ENCODE measurements at regions not wholly inside any gene's neighbourhood (a gene's known extent, or its start where the extent isn't known, plus 50 kb on each side); places are given as distances from the start of the nearest gene placed in this dataset.

GRCh38 chr5:175579742-175580432 is 78.0 kb upstream of the HRH2 start:
- DNase-seq (ENCODE audit: low read depth in 2 of 2), result no peak

DNA sequence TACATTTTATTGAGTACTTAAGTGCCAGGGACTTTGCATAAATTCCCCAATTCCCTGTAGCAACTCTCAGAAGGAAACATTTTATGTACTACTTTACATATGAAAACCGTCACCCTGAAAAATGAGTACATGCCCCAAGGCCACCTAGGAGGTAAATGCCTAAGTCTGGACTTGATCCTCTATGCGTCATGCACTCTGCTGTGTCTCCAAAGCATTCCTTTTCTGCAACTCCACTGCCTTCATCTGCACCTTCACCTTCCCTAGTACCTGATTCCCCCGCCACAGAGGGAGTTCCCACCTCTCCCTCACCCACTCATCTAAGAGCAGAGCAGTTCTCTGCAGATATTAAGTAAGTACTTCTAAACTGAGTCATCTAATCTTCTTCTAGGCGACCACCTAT is 75.2 kb upstream of the HRH2 start:
- no peak for DNase-seq (ENCODE audit: low read depth in 2 of 2)

DNA sequence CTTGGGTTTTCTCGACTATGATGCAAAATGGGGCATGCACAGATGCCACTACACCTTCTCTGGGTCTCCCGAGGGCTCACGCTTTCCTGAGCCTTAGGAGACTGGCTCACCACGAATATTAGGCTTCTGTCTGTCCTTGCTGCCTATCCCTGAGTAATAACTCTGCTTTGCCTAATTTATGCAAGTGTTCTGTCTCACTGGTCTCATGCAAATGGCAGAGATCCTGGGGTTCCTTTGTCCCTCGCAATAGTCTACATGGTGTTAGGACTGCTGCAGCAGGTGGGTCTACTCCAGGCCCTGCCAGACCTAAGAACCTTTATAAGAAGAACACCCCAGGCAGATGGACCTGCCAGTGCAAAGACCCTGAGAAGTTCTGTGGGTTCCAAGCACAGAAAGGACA is 72.3 kb upstream of the HRH2 start:
- DNase-seq (ENCODE audit: low read depth in 2 of 2), result no peak

- DNase-seq (ENCODE audit: low read depth in 2 of 2), result no peak
Measured at GRCh38 chr5:175588709-175589429, 69.0 kb upstream of the HRH2 start.

- no peak for DNase-seq (ENCODE audit: low read depth in 2 of 2)
Measured at GRCh38 chr5:175589714-175590113, 68.2 kb upstream of the HRH2 start.

DNA sequence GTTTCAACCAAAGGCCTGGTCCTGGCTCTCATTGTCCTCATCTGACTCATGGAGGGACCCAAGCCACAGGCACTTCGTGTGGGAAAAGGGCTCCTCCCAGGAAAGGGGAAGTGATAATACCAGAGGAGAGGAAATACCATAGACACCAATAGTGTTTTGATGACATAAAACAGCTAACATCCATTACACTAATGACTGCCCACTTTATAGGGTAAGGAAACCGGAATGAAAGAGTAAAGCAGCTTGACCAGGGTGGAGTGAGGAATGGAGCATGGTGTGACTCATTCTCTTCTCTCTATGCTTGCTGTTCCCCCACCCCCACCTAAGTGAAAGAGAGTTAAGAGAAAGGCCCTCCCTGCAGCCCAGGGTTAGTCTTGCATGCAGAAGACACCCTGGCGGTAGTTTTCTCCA is 67.4 kb upstream of the HRH2 start:
- peak; percentile 50 to 52 for DNase-seq (ENCODE audit: low read depth in 2 of 2)

DNA sequence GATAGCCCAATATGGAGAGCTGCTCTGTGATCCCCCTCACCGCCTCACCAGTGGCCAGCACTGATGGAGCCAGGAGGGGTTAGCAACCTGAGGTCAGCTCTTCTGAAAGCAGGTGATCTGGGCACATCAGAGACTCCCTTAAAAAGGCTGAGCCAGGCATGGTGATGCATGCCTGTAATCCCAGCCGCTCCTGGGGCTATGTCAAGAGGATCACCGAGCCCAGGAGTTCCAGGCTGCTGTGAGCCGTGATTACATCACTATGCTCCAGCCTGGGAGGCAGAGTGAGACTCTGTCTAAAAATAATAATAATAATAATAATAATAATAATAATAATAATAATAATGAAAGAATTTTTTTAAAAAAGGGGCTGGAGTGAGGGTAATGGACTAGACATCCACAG is 66.6 kb upstream of the HRH2 start:
- DNase-seq (ENCODE audit: low read depth in 2 of 2), result no peak

DNA sequence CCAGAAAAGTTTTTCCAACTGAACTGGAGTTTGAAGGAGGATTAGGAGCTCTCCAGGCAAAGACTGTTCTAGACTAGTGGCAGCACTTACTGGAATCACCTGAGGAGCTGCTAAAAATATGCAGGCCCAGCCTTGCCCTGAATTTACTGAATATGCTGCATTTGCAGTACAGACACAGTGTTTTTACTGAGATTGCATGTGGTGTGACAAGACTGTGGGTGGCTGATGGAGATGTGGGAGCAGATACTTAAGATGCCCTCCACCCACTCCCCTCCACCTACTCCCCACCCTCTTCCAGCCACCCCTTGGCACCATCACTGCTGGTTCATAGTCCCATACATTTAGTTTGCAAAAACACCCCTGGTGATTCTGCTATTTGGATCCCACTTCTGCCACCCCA is 64.1 kb upstream of the HRH2 start:
- no peak for DNase-seq (ENCODE audit: low read depth in 2 of 2)

GRCh38 chr5:175595905-175596304 is 62.0 kb upstream of the HRH2 start:
- no peak for DNase-seq (ENCODE audit: low read depth in 2 of 2)

DNA sequence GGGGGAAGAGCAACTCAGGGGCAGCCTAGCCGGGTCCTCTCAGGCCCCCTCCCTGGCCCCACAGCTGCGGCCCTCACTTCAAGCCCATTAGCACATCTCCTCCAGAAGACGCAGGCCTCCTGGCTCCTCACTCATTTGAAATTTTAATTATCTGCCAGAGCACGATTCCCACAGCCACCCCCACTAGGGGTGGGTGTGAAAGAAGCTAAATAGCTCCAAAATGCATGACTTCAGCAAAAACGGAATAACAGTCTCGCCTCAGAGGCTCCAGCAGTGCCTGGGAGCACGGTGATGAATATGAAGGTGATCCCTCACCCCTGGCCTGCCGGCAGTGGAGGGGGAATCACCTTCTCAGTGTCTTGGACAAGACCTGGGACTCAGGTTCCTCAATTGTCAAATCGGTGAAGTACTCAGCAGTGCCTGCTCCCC is 61.1 kb upstream of the HRH2 start:
- no peak for DNase-seq (ENCODE audit: low read depth in 2 of 2)

- no peak for DNase-seq (ENCODE audit: low read depth in 2 of 2)
Measured at GRCh38 chr5:175597718-175598117, 60.2 kb upstream of the HRH2 start.

DNA sequence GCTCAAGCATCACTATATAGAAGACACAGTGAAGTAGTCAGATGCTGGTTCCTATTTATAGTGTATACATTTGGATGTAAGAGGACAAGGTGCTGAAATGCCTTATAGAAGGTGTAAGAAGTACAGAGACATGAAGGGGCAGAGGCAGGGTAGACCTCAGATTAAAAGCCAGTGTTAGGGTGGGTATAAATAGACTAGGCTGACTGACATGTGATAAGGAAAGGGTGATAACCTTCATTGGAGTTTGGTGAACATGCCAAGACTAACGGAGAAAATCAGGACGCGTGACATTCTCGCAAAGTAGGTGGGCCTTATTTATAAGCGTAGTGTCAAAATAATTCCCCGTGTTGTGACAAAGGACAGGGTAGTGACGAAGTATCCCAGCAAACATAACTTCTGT is 59.1 kb upstream of the HRH2 start:
- DNase-seq (ENCODE audit: low read depth in 2 of 2), result no peak

- no peak for DNase-seq (ENCODE audit: low read depth in 2 of 2)
Measured at GRCh38 chr5:175599210-175599609, 58.7 kb upstream of the HRH2 start.

- no peak for DNase-seq (ENCODE audit: low read depth in 2 of 2)
Measured at GRCh38 chr5:175603987-175604739, 53.7 kb upstream of the HRH2 start.

- DNase-seq (ENCODE audit: low read depth in 2 of 2), result no peak
Measured at GRCh38 chr5:175606409-175606808, 51.5 kb upstream of the HRH2 start.

Data from fibroblast of skin of left biceps (primary cell).